Stomach smooth muscle (tissue), 2 donors: ENCODE measurements at regions not wholly inside any gene's neighbourhood (a gene's known extent, or its start where the extent isn't known, plus 50 kb on each side); places are given as distances from the start of the nearest gene placed in this dataset.

Experiments used
- H3K27ac ChIP-seq: one replicate; pipeline ENCODE4 v1.7.0; 2013; ENCODE audit warnings: mild to moderate bottlenecking, low read length, inconsistent platforms
- H3K27me3 ChIP-seq, 2 donors: one replicate each; pipeline ENCODE4 v1.7.0; 2013; ENCODE audit warnings: low read length in 2 of 2; ENCODE audit not compliant: insufficient read depth in 2 of 2, control insufficient read depth in 1 of 2
- H3K36me3 ChIP-seq, 2 donors: one replicate each; pipeline ENCODE4 v1.7.0; 2013; ENCODE audit warnings: low read length in 2 of 2; ENCODE audit not compliant: control insufficient read depth in 2 of 2, insufficient read depth in 2 of 2
- H3K4me1 ChIP-seq: one replicate; pipeline ENCODE4 v1.7.0; 2013; ENCODE audit warnings: low read length; ENCODE audit not compliant: control insufficient read depth, insufficient read depth
- H3K4me3 ChIP-seq, 2 donors: one replicate each; pipeline ENCODE4 v1.7.0; 2013; ENCODE audit warnings: low read length in 2 of 2
- H3K9ac ChIP-seq, 2 donors: one replicate each; pipeline ENCODE4 v1.7.0; 2013; ENCODE audit warnings: low read length in 2 of 2, mild to moderate bottlenecking in 1 of 2
- H3K9me3 ChIP-seq, 2 donors: one replicate each; pipeline ENCODE4 v1.7.0; 2013; ENCODE audit warnings: low read length in 2 of 2; ENCODE audit not compliant: control insufficient read depth in 2 of 2
- donor health status: healthy.
- donor health status: Pancreatic carcinoma.

GRCh38 chr7:340979-341694, 51.2 kb downstream of the FOXL3 start:
- no peaks in the 10 kb centered on the region for H3K27me3 ChIP-seq
- no peak overlapping the region for H3K4me3 ChIP-seq
- H3K4me1 ChIP-seq: no peaks in the 10 kb centered on the region
- no peak overlapping the region for H3K27ac ChIP-seq
- H3K9me3 ChIP-seq: no peaks in the 10 kb centered on the region
- no peaks in the 10 kb centered on the region for H3K36me3 ChIP-seq
- H3K9ac ChIP-seq: no peak overlapping the region

- H3K36me3 ChIP-seq: no peaks in the 10 kb centered on the region
- H3K9me3 ChIP-seq: no peaks in the 10 kb centered on the region
- H3K27ac ChIP-seq: no peak overlapping the region
- no peaks in the 10 kb centered on the region for H3K4me1 ChIP-seq
- no peak overlapping the region for H3K9ac ChIP-seq
- H3K4me3 ChIP-seq: no peak overlapping the region
- H3K27me3 ChIP-seq: no peaks in the 10 kb centered on the region
Observed at GRCh38 chr7:341841-342638, 52.1 kb downstream of the FOXL3 start.

- Histone ChIP-seq H3K9me3 (no peaks in the 10 kb centered on the region), H3K4me3 (no peak overlapping the region), H3K9ac (no peak overlapping the region), H3K4me1 (no peaks in the 10 kb centered on the region), H3K36me3 (no peaks in the 10 kb centered on the region), H3K27me3 (no peaks in the 10 kb centered on the region), H3K27ac (no peak overlapping the region)
Observed at GRCh38 chr7:342681-343216, 52.8 kb downstream of the FOXL3 start.

- H3K4me1 ChIP-seq: no peaks in the 10 kb centered on the region
- no peak overlapping the region for H3K9ac ChIP-seq
- H3K4me3 ChIP-seq: no peak overlapping the region
- no peak overlapping the region for H3K27ac ChIP-seq
- no peaks in the 10 kb centered on the region for H3K27me3 ChIP-seq
- no peaks in the 10 kb centered on the region for H3K36me3 ChIP-seq
- H3K9me3 ChIP-seq: no peaks in the 10 kb centered on the region
Observed at GRCh38 chr7:343227-343822, 53.4 kb downstream of the FOXL3 start.

GRCh38 chr7:343864-344607, 54.1 kb downstream of the FOXL3 start:
- Histone ChIP-seq H3K27me3 (no peaks in the 10 kb centered on the region), H3K9me3 (no peaks in the 10 kb centered on the region), H3K36me3 (no peaks in the 10 kb centered on the region), H3K9ac (no peak overlapping the region), H3K4me1 (no peaks in the 10 kb centered on the region), H3K27ac (no peak overlapping the region), H3K4me3 (no peak overlapping the region)

- H3K27me3 ChIP-seq: no peaks in the 10 kb centered on the region
- no peaks in the 10 kb centered on the region for H3K4me1 ChIP-seq
- no peak overlapping the region for H3K27ac ChIP-seq
- H3K9me3 ChIP-seq: no peaks in the 10 kb centered on the region
- no peak overlapping the region for H3K9ac ChIP-seq
- H3K4me3 ChIP-seq: no peak overlapping the region
- no peaks in the 10 kb centered on the region for H3K36me3 ChIP-seq
Observed at GRCh38 chr7:344608-344994, 54.6 kb downstream of the FOXL3 start.

- H3K4me3 ChIP-seq: no peak overlapping the region
- no peak overlapping the region for H3K27ac ChIP-seq
- no peak overlapping the region for H3K9ac ChIP-seq
- H3K36me3 ChIP-seq: no peaks in the 10 kb centered on the region
- H3K27me3 ChIP-seq: no peaks in the 10 kb centered on the region
- H3K9me3 ChIP-seq: no peaks in the 10 kb centered on the region
- no peaks in the 10 kb centered on the region for H3K4me1 ChIP-seq
Observed at GRCh38 chr7:346116-346898, 56.3 kb downstream of the FOXL3 start.

GRCh38 chr7:347001-347590, 57.1 kb downstream of the FOXL3 start:
- Histone ChIP-seq H3K4me1 (no peaks in the 10 kb centered on the region), H3K36me3 (no peaks in the 10 kb centered on the region), H3K27me3 (no peaks in the 10 kb centered on the region), H3K4me3 (no peak overlapping the region), H3K9ac (no peak overlapping the region), H3K27ac (no peak overlapping the region), H3K9me3 (no peaks in the 10 kb centered on the region)

GRCh38 chr7:347644-348479, 57.9 kb downstream of the FOXL3 start:
- no peaks in the 10 kb centered on the region for H3K27me3 ChIP-seq
- no peak overlapping the region for H3K4me3 ChIP-seq
- no peaks in the 10 kb centered on the region for H3K36me3 ChIP-seq
- no peak overlapping the region for H3K9ac ChIP-seq
- no peak overlapping the region for H3K27ac ChIP-seq
- H3K9me3 ChIP-seq: no peaks in the 10 kb centered on the region
- H3K4me1 ChIP-seq: no peaks in the 10 kb centered on the region
